HG02973 (cell line): ENCODE measurements at regions not wholly inside any gene's neighbourhood (a gene's known extent, or its start where the extent isn't known, plus 50 kb on each side); places are given as distances from the start of the nearest gene placed in this dataset.
"Not testable (repeated sequence)": the region's sequence is repeated elsewhere in the genome, so short reads cannot be mapped to it uniquely, and the experiment has no call there.

Experiments used
- ATAC-seq: cut with Tn5 transposase; IDR thresholded peaks from one replicate; pipeline ENCODE4 v1.9.1; 2021; ENCODE audit warnings: moderate library complexity; ENCODE audit not compliant: unreplicated experiment

GRCh38 chr12:124159655-124160054 lies 135.2 kb upstream of the RFLNA start:
- ATAC-seq = no peak

- no peak for ATAC-seq
Measured at GRCh38 chr12:124160097-124160756, 134.7 kb upstream of the RFLNA start.

GRCh38 chr12:124161402-124161801 lies 133.5 kb upstream of the RFLNA start:
- not testable (repeated sequence) for ATAC-seq

- no peak for ATAC-seq
Measured at GRCh38 chr12:124162151-124163110, 132.5 kb upstream of the RFLNA start.

- no peak for ATAC-seq
Measured at GRCh38 chr12:124165695-124166094, 129.2 kb upstream of the RFLNA start.

GRCh38 chr12:124167141-124167540 lies 127.8 kb upstream of the RFLNA start:
- no peak for ATAC-seq

- no peak for ATAC-seq
Measured at GRCh38 chr12:124168016-124168786, 126.7 kb upstream of the RFLNA start.

GRCh38 chr12:124169577-124170284 lies 125.2 kb upstream of the RFLNA start:
- no peak for ATAC-seq

- ATAC-seq = no peak
Measured at GRCh38 chr12:124170760-124171159, 124.1 kb upstream of the RFLNA start.

GRCh38 chr12:124171231-124171979 lies 123.5 kb upstream of the RFLNA start:
- no peak for ATAC-seq

- ATAC-seq = no peak
Measured at GRCh38 chr12:124172636-124173035, 122.3 kb upstream of the RFLNA start.

GRCh38 chr12:124173692-124174091 lies 121.2 kb upstream of the RFLNA start:
- ATAC-seq = no peak

- ATAC-seq = no peak
Measured at GRCh38 chr12:124174451-124175348, 120.2 kb upstream of the RFLNA start.

- ATAC-seq = no peak
Measured at GRCh38 chr12:124175704-124176103, 119.2 kb upstream of the RFLNA start.

- ATAC-seq = no peak
Measured at GRCh38 chr12:124177276-124177950, 117.5 kb upstream of the RFLNA start.

GRCh38 chr12:124177951-124178316 lies 117.0 kb upstream of the RFLNA start:
- no peak for ATAC-seq

GRCh38 chr12:124179936-124180607 lies 114.8 kb upstream of the RFLNA start:
- no peak for ATAC-seq

- no peak for ATAC-seq
Measured at GRCh38 chr12:124183172-124183571, 111.7 kb upstream of the RFLNA start.
